GM13976 (cell line): ENCODE measurements at regions not wholly inside any gene's neighbourhood (a gene's known extent, or its start where the extent isn't known, plus 50 kb on each side); places are given as distances from the start of the nearest gene placed in this dataset.
"Not testable (repeated sequence)": the region's sequence is repeated elsewhere in the genome, so short reads cannot be mapped to it uniquely, and the experiment has no call there.

Experiments used
- DNase-seq: peaks from one replicate; pipeline ENCODE4 v3.0.0; 2012; ENCODE audit warnings: low spot score
- in situ Hi-C: fragments of 300-500 bp; cut with MboI; formaldehyde crosslinking; loops from one replicate; pipeline ENCODE4 v1.12.0; 2022; ENCODE audit warnings: low sequenced_read_pairs, mixed read lengths, inconsistent platforms; ENCODE audit not compliant: unreplicated experiment
- TF ChIP-seq, protein P1 (sequence below): IDR thresholded peaks from 2 replicates; pipeline ENCODE4 v1.5.1; 2012; ENCODE audit warnings: borderline replicate concordance, mild to moderate bottlenecking; ENCODE audit not compliant: insufficient read depth; ENCODE audit errors: extremely low read depth, missing control alignments, control extremely low read depth

DNA sequence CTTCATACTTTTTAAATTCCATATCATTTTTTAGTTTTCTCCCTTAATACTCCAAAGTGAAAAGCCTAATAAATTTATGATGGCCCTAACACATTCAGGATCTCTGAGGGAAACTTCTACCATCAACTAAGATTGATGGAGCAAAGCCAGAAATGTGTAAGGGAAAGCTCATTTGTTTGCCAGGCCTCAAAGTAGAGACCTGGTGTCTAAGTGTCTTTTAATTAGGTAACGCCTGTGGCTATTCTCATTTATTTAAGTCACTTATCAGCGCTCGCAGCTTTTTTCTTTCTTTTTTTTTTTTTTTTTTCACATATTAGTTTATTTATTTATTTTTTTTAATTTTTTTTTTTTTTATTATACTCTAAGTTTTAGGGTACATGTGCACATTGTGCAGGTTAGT lies 242.4 kb downstream of the TMA16 start:
- in situ Hi-C loops = no loop called here
- DNase-seq = no peak
- TF ChIP-seq, protein P1, sequence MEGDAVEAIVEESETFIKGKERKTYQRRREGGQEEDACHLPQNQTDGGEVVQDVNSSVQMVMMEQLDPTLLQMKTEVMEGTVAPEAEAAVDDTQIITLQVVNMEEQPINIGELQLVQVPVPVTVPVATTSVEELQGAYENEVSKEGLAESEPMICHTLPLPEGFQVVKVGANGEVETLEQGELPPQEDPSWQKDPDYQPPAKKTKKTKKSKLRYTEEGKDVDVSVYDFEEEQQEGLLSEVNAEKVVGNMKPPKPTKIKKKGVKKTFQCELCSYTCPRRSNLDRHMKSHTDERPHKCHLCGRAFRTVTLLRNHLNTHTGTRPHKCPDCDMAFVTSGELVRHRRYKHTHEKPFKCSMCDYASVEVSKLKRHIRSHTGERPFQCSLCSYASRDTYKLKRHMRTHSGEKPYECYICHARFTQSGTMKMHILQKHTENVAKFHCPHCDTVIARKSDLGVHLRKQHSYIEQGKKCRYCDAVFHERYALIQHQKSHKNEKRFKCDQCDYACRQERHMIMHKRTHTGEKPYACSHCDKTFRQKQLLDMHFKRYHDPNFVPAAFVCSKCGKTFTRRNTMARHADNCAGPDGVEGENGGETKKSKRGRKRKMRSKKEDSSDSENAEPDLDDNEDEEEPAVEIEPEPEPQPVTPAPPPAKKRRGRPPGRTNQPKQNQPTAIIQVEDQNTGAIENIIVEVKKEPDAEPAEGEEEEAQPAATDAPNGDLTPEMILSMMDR = no peak

- DNase-seq, in situ Hi-C loops: not testable (repeated sequence)
Measured at GRCh38 chr4:163737846-163738245, 243.4 kb downstream of the TMA16 start.

DNA sequence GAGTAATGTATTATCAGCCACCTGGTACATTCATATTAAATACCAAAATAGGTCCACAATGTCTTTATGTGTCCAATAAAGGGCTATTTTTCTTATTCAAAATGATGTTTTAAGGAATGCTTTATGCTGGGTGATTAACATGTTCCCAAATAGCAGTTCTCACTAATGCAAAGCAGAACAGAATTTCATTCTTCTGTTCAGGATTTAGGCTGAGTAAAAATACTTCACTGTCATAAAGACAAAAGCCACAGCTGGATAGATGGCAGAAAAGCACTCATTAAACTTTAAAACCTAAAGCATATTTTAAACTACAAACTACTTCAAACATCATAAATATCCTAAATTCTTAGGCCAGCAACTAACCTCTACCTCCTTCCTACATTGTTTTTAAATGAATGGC lies 244.0 kb downstream of the TMA16 start:
- TF ChIP-seq, protein P1 = no peak
- no peak for DNase-seq
- in situ Hi-C loops = no loop called here

DNA sequence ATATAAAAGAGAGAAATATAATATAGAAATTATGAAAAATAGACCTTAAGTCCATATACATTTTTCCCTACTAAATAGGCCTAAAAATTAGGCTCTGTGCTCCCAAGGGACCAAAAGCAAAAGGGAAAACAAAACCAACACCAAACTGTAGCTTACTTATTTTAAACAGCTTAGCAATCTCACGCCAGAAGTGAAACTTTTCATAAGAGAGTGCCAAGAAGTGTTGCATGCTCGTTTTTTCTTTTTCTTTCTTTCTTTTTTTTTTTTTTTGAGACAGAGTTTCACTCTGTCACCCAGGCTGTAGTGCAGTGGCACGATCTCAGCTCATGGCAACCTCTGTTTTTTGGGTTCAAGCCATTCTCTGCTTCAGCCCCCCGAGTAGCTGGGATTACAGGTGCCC lies 250.4 kb downstream of the TMA16 start:
- TF ChIP-seq, protein P1 = no peak
- in situ Hi-C loops = no loop called here
- DNase-seq = peak; percentile 71

DNA sequence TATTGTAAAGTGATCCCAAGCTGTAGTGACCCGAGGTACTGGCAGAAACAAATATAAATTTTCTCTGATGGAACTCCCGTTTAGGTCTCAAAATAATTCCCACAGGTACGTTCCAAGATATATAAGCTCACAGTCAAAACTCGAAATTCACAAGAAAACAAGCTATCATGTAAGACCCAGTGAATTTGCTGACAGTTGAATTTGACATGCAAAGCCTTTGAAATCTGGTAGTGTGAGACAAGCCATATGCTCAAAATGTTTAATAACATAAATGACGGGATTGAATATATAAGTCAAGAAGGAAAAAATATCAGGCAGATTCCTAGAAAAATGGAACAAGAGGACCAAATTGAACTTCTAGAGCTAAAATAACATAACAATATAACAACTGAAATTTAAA lies 252.8 kb downstream of the TMA16 start:
- in situ Hi-C loops = no loop called here
- TF ChIP-seq, protein P1 = no peak

DNA sequence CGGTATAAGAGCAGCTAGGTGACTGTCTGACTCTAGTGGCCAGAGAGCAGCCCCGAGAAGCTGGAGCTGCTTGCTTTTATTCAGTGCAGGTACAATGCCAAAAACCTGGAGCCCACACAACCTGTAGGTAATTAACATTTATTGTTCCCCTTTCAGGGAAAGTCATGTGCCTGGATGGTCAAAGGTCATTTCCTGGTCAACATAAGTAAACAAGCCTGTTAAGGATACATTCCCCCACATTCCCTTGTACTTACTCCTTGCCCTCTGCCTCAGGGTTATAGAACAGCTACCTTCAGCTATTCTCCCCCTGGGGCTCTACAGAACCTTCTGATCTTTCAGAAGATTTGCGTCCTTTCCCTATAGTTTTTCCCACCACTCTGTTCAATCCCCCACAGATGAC lies 253.4 kb downstream of the TMA16 start:
- no peak for DNase-seq
- TF ChIP-seq, protein P1 = no peak
- in situ Hi-C loops = no loop called here

More for the DNA sequence above, 252.8 kb downstream of the TMA16 start:
- no peak for DNase-seq

GRCh38 chr4:163748449-163748848 lies 254.0 kb downstream of the TMA16 start:
- in situ Hi-C loops = no loop called here
- DNase-seq = no peak
- TF ChIP-seq, protein P1 = no peak
